ENCODE measurements at regions not wholly inside any gene's neighbourhood (a gene's known extent, or its start where the extent isn't known, plus 50 kb on each side); places are given as distances from the start of the nearest gene placed in this dataset.

GRCh38 chr2:104200533-104201168, 653.3 kb upstream of the POU3F3 start:
- no peaks in the 10 kb centered on the region for H3K9me2 ChIP-seq
- no peak overlapping the region for H3K9ac ChIP-seq
- no peaks in the 10 kb centered on the region for H3K79me2 ChIP-seq (ENCODE audit: insufficient read depth)
- H3K27ac ChIP-seq (ENCODE audit: low read depth in 2 of 2, low read length in 1 of 2), result no peak overlapping the region
- no peaks in the 10 kb centered on the region for H3F3A ChIP-seq (replicated peaks; ENCODE audit: insufficient read depth)
- CTCF ChIA-PET, result no interaction called here
- 22% methylated on average over 2 of the region's 2 CpGs for WGBS (ENCODE audit: low lambda C conversion rate)
- no peak overlapping the region for H2AFZ ChIP-seq (ENCODE audit: low read depth)
- no peak for DNase-seq
- H4K20me1 ChIP-seq (ENCODE audit: insufficient read depth), result no peaks in the 10 kb centered on the region
- H3K4me1 ChIP-seq (ENCODE audit: control insufficient read depth in 1 of 2, insufficient read depth in 2 of 2, low read depth in 1 of 2, low read length in 1 of 2), result no peaks in the 10 kb centered on the region
- POLR2A ChIA-PET, result no interaction called here
- no peaks in the 10 kb centered on the region for H3K36me3 ChIP-seq (replicated peaks in 1 of 2; ENCODE audit: control insufficient read depth in 1 of 2, insufficient read depth in 2 of 2, low read length in 1 of 2)
- H3K4me3 ChIP-seq (ENCODE audit: low read depth in 2 of 2, low read length in 1 of 2), result no peak overlapping the region
- no peak overlapping the region for H3K4me2 ChIP-seq
- TF ChIP-seq POLR2AphosphoS5 (IDR thresholded peaks at IDR 0.05; ENCODE audit: low read depth, low read length) (no peak), USF2 (IDR thresholded peaks at IDR 0.05; ENCODE audit: borderline replicate concordance, low read depth, low read length) (no peak), FOXM1 (IDR thresholded peaks at IDR 0.05; ENCODE audit: low read depth) (no peak), JUND (IDR thresholded peaks at IDR 0.05) (no peak), SMC3 (IDR thresholded peaks at IDR 0.05; ENCODE audit: low read depth, low read length) (no peak), EZH2phosphoT487 (IDR thresholded peaks at IDR 0.05; ENCODE audit: borderline replicate concordance, low read depth) (no peak), MAX (IDR thresholded peaks at IDR 0.05; ENCODE audit: low read depth) (no peak), NFIC (IDR thresholded peaks at IDR 0.05; ENCODE audit: borderline replicate concordance) (no peak), YY1 (IDR thresholded peaks at IDR 0.05; ENCODE audit: low read depth) (no peak), RAD21 (IDR thresholded peaks at IDR 0.05; ENCODE audit: low read length) (no peak), IRF3 (IDR thresholded peaks at IDR 0.05; ENCODE audit: low read depth, low read length) (no peak)
- no peaks in the 10 kb centered on the region for H3K9me3 ChIP-seq
- no peaks in the 10 kb centered on the region for H3K27me3 ChIP-seq (ENCODE audit: insufficient read depth)

- no peak overlapping the region for H3K27ac ChIP-seq (ENCODE audit: low read depth in 2 of 2, low read length in 1 of 2)
- ChIA-PET POLR2A (no interaction called here), CTCF (no interaction called here)
Observed at GRCh38 chr2:104213758-104214157, 640.2 kb upstream of the POU3F3 start.

More at GRCh38 chr2:104213758-104214157, 640.2 kb upstream of the POU3F3 start:
- Histone ChIP-seq H3K36me3 (replicated peaks in 1 of 2; ENCODE audit: control insufficient read depth in 1 of 2, insufficient read depth in 2 of 2, low read length in 1 of 2) (no peaks in the 10 kb centered on the region), H3F3A (replicated peaks; ENCODE audit: insufficient read depth) (no peaks in the 10 kb centered on the region), H3K4me2 (no peak overlapping the region), H3K4me1 (ENCODE audit: control insufficient read depth in 1 of 2, insufficient read depth in 2 of 2, low read depth in 1 of 2, low read length in 1 of 2) (no peaks in the 10 kb centered on the region), H3K9me2 (no peaks in the 10 kb centered on the region), H4K20me1 (ENCODE audit: insufficient read depth) (no peaks in the 10 kb centered on the region), H2AFZ (ENCODE audit: low read depth) (no peak overlapping the region), H3K9me3 (peaks cover 4% of the 10 kb centered on the region; the same call in 1 of the 2 replicates), H3K79me2 (ENCODE audit: insufficient read depth) (no peaks in the 10 kb centered on the region), H3K4me3 (ENCODE audit: low read depth in 2 of 2, low read length in 1 of 2) (no peak overlapping the region), H3K9ac (no peak overlapping the region), H3K27me3 (ENCODE audit: insufficient read depth) (no peaks in the 10 kb centered on the region)
- 43% methylated on average over 8 of the region's 8 CpGs for WGBS (ENCODE audit: low lambda C conversion rate)
- TF ChIP-seq RAD21 (IDR thresholded peaks at IDR 0.05; ENCODE audit: low read length) (no peak), NFIC (IDR thresholded peaks at IDR 0.05; ENCODE audit: borderline replicate concordance) (no peak), USF1 (IDR thresholded peaks at IDR 0.05; ENCODE audit: borderline replicate concordance, low read depth) (no peak), RXRA (IDR thresholded peaks at IDR 0.05; ENCODE audit: borderline replicate concordance, low read depth) (no peak), PBX3 (IDR thresholded peaks at IDR 0.05) (no peak), IRF3 (IDR thresholded peaks at IDR 0.05; ENCODE audit: low read depth, low read length) (no peak), FOSL2 (IDR thresholded peaks at IDR 0.05; ENCODE audit: borderline replicate concordance, low read depth) (no peak), ZBTB33 (IDR thresholded peaks at IDR 0.05; ENCODE audit: borderline replicate concordance, low read depth) (no peak), ELF1 (IDR thresholded peaks at IDR 0.05) (no peak), YY1 (IDR thresholded peaks at IDR 0.05; ENCODE audit: low read depth) (no peak), TCF12 (IDR thresholded peaks at IDR 0.05) (no peak)
- no peak for DNase-seq
